PC-3 (cell line): ENCODE measurements at regions not wholly inside any gene's neighbourhood (a gene's known extent, or its start where the extent isn't known, plus 50 kb on each side); places are given as distances from the start of the nearest gene placed in this dataset.

Source experiments
- EZH2 ChIP-seq: fragments of 300-600 bp; sonication (generic); IDR thresholded peaks from one replicate; pipeline ENCODE4 v1.6.1; 2017; ENCODE audit warnings: antibody characterized with exemption, mild to moderate bottlenecking, low read length; ENCODE audit not compliant: unreplicated experiment
- EZH2phosphoT487 ChIP-seq: fragments of 300-600 bp; sonication (generic); IDR thresholded peaks from 2 replicates; pipeline ENCODE4 v1.6.1; 2018; ENCODE audit warnings: mild to moderate bottlenecking, antibody characterized with exemption, low read length, borderline replicate concordance
- TF ChIP-seq, protein P1 (sequence below): fragments of 300-600 bp; sonication (generic); conservative IDR thresholded peaks from 2 replicates; pipeline ENCODE4 v1.5.1; 2017; ENCODE audit warnings: antibody characterized with exemption, low read depth, mild to moderate bottlenecking, low read length

DNA sequence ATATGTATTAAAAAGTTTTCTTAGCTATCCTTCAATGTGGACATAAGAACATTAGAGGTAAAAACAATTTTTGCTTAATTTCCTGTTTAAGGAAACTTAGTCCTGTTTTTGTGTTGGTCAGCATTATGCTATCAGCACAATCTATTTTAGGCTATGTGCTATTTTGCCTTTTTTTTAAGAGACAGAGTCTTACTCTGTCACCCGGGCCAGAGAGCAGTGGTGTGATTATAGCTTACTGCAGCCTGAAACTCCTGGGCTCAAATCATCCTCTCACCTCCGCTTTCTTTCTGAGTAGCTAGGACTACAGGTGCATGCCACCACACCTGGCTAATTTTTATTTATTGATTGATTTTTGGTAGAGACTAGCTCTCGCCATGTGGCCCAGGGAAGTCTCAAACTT lies 199.1 kb upstream of the TMPRSS15 start:
- TF ChIP-seq, protein P1, sequence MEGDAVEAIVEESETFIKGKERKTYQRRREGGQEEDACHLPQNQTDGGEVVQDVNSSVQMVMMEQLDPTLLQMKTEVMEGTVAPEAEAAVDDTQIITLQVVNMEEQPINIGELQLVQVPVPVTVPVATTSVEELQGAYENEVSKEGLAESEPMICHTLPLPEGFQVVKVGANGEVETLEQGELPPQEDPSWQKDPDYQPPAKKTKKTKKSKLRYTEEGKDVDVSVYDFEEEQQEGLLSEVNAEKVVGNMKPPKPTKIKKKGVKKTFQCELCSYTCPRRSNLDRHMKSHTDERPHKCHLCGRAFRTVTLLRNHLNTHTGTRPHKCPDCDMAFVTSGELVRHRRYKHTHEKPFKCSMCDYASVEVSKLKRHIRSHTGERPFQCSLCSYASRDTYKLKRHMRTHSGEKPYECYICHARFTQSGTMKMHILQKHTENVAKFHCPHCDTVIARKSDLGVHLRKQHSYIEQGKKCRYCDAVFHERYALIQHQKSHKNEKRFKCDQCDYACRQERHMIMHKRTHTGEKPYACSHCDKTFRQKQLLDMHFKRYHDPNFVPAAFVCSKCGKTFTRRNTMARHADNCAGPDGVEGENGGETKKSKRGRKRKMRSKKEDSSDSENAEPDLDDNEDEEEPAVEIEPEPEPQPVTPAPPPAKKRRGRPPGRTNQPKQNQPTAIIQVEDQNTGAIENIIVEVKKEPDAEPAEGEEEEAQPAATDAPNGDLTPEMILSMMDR: no peak
- TF ChIP-seq EZH2phosphoT487: no peak
- no peak for TF ChIP-seq EZH2
